Stomach smooth muscle (tissue), 2 donors: ENCODE measurements at regions not wholly inside any gene's neighbourhood (a gene's known extent, or its start where the extent isn't known, plus 50 kb on each side); places are given as distances from the start of the nearest gene placed in this dataset.

Experiments
- H3K27ac ChIP-seq: one replicate; pipeline ENCODE4 v1.7.0; 2013; ENCODE audit warnings: mild to moderate bottlenecking, low read length, inconsistent platforms
- H3K27me3 ChIP-seq, 2 donors: one replicate each; pipeline ENCODE4 v1.7.0; 2013; ENCODE audit warnings: low read length in 2 of 2; ENCODE audit not compliant: insufficient read depth in 2 of 2, control insufficient read depth in 1 of 2
- H3K36me3 ChIP-seq, 2 donors: one replicate each; pipeline ENCODE4 v1.7.0; 2013; ENCODE audit warnings: low read length in 2 of 2; ENCODE audit not compliant: control insufficient read depth in 2 of 2, insufficient read depth in 2 of 2
- H3K4me1 ChIP-seq: one replicate; pipeline ENCODE4 v1.7.0; 2013; ENCODE audit warnings: low read length; ENCODE audit not compliant: control insufficient read depth, insufficient read depth
- H3K4me3 ChIP-seq, 2 donors: one replicate each; pipeline ENCODE4 v1.7.0; 2013; ENCODE audit warnings: low read length in 2 of 2
- H3K9ac ChIP-seq, 2 donors: one replicate each; pipeline ENCODE4 v1.7.0; 2013; ENCODE audit warnings: low read length in 2 of 2, mild to moderate bottlenecking in 1 of 2
- H3K9me3 ChIP-seq, 2 donors: one replicate each; pipeline ENCODE4 v1.7.0; 2013; ENCODE audit warnings: low read length in 2 of 2; ENCODE audit not compliant: control insufficient read depth in 2 of 2
- donor health status: healthy.
- donor health status: Pancreatic carcinoma.

GRCh38 chr9:81096625-81097024 is 592.7 kb downstream of the TLE1 start:
- Histone ChIP-seq H3K36me3 (no peaks in the 10 kb centered on the region), H3K27ac (no peak overlapping the region), H3K9ac (no peak overlapping the region), H3K9me3 (no peaks in the 10 kb centered on the region), H3K27me3 (no peaks in the 10 kb centered on the region), H3K4me3 (no peak overlapping the region), H3K4me1 (no peaks in the 10 kb centered on the region)

- Histone ChIP-seq H3K36me3 (no peaks in the 10 kb centered on the region), H3K4me1 (no peaks in the 10 kb centered on the region), H3K27ac (no peak overlapping the region), H3K27me3 (no peaks in the 10 kb centered on the region), H3K4me3 (no peak overlapping the region), H3K9me3 (no peaks in the 10 kb centered on the region), H3K9ac (no peak overlapping the region)
Measured at GRCh38 chr9:81092057-81092456, 597.3 kb downstream of the TLE1 start.

GRCh38 chr9:81088341-81088740 is 601.0 kb downstream of the TLE1 start:
- Histone ChIP-seq H3K9ac (no peak overlapping the region), H3K27me3 (no peaks in the 10 kb centered on the region), H3K4me3 (no peak overlapping the region), H3K27ac (no peak overlapping the region), H3K4me1 (peaks cover under 1% of the 10 kb centered on the region), H3K9me3 (no peaks in the 10 kb centered on the region), H3K36me3 (no peaks in the 10 kb centered on the region)

- no peak overlapping the region for H3K9ac ChIP-seq
- H3K27ac ChIP-seq, result no peak overlapping the region
- no peak overlapping the region for H3K4me3 ChIP-seq
- H3K4me1 ChIP-seq, result peaks cover 5% of the 10 kb centered on the region
- H3K36me3 ChIP-seq, result no peaks in the 10 kb centered on the region
- no peaks in the 10 kb centered on the region for H3K27me3 ChIP-seq
- no peaks in the 10 kb centered on the region for H3K9me3 ChIP-seq
Measured at GRCh38 chr9:81086416-81086815, 602.9 kb downstream of the TLE1 start.

- no peak overlapping the region for H3K27ac ChIP-seq
- H3K9me3 ChIP-seq, result no peaks in the 10 kb centered on the region
Measured at GRCh38 chr9:81083854-81084512, 605.4 kb downstream of the TLE1 start.

GRCh38 chr9:81083067-81083466 is 606.3 kb downstream of the TLE1 start:
- no peaks in the 10 kb centered on the region for H3K9me3 ChIP-seq
- H3K4me3 ChIP-seq, result no peak overlapping the region
- H3K4me1 ChIP-seq, result peaks cover 5% of the 10 kb centered on the region
- H3K36me3 ChIP-seq, result no peaks in the 10 kb centered on the region
- H3K27me3 ChIP-seq, result no peaks in the 10 kb centered on the region
- H3K27ac ChIP-seq, result no peak overlapping the region
- no peak overlapping the region for H3K9ac ChIP-seq

More at GRCh38 chr9:81083854-81084512, 605.4 kb downstream of the TLE1 start:
- H3K4me3 ChIP-seq, result no peak overlapping the region
- peaks cover 5% of the 10 kb centered on the region for H3K4me1 ChIP-seq
- no peak overlapping the region for H3K9ac ChIP-seq
- H3K36me3 ChIP-seq, result no peaks in the 10 kb centered on the region
- H3K27me3 ChIP-seq, result no peaks in the 10 kb centered on the region

GRCh38 chr9:81082221-81082620 is 607.1 kb downstream of the TLE1 start:
- no peaks in the 10 kb centered on the region for H3K9me3 ChIP-seq
- H3K4me3 ChIP-seq, result no peak overlapping the region
- H3K36me3 ChIP-seq, result no peaks in the 10 kb centered on the region
- H3K9ac ChIP-seq, result no peak overlapping the region
- H3K27ac ChIP-seq, result no peak overlapping the region
- H3K27me3 ChIP-seq, result no peaks in the 10 kb centered on the region
- H3K4me1 ChIP-seq, result peaks cover 5% of the 10 kb centered on the region

- Histone ChIP-seq H3K9me3 (no peaks in the 10 kb centered on the region), H3K27me3 (no peaks in the 10 kb centered on the region), H3K36me3 (no peaks in the 10 kb centered on the region), H3K9ac (no peak overlapping the region), H3K4me1 (peaks cover 5% of the 10 kb centered on the region), H3K4me3 (no peak overlapping the region), H3K27ac (no peak overlapping the region)
Measured at GRCh38 chr9:81080900-81081299, 608.4 kb downstream of the TLE1 start.

GRCh38 chr9:81080185-81080584 is 609.2 kb downstream of the TLE1 start:
- Histone ChIP-seq H3K4me1 (peaks cover 5% of the 10 kb centered on the region), H3K9me3 (no peaks in the 10 kb centered on the region), H3K36me3 (no peaks in the 10 kb centered on the region), H3K9ac (no peak overlapping the region), H3K4me3 (no peak overlapping the region), H3K27me3 (no peaks in the 10 kb centered on the region), H3K27ac (no peak overlapping the region)

- Histone ChIP-seq H3K27me3 (no peaks in the 10 kb centered on the region), H3K27ac (no peak overlapping the region), H3K4me1 (peaks cover 5% of the 10 kb centered on the region), H3K36me3 (no peaks in the 10 kb centered on the region), H3K9ac (no peak overlapping the region), H3K4me3 (no peak overlapping the region), H3K9me3 (no peaks in the 10 kb centered on the region)
Measured at GRCh38 chr9:81079055-81079454, 610.3 kb downstream of the TLE1 start.

- H3K27me3 ChIP-seq, result no peaks in the 10 kb centered on the region
- no peak overlapping the region for H3K27ac ChIP-seq
Measured at GRCh38 chr9:81078555-81078954, 610.8 kb downstream of the TLE1 start.

More at GRCh38 chr9:81078555-81078954, 610.8 kb downstream of the TLE1 start:
- Histone ChIP-seq H3K9ac (no peak overlapping the region), H3K9me3 (no peaks in the 10 kb centered on the region), H3K4me3 (no peak overlapping the region), H3K4me1 (peaks cover 5% of the 10 kb centered on the region), H3K36me3 (no peaks in the 10 kb centered on the region)
